GM19043 (cell line): ENCODE measurements at regions not wholly inside any gene's neighbourhood (a gene's known extent, or its start where the extent isn't known, plus 50 kb on each side); places are given as distances from the start of the nearest gene placed in this dataset.
A peak's percentile ranks its signal among the peaks of the same experiment; 100 is the strongest.

Experiments
- ATAC-seq: cut with Tn5 transposase; IDR thresholded peaks from one replicate; pipeline ENCODE4 v1.9.1; 2021; ENCODE audit warnings: low read depth; ENCODE audit not compliant: unreplicated experiment

- ATAC-seq = no peak
Observed at GRCh38 chr2:118363604-118364003, 275.3 kb downstream of the INSIG2 start.

- no peak for ATAC-seq
Observed at GRCh38 chr2:118356051-118356450, 267.8 kb downstream of the INSIG2 start.

- ATAC-seq = no peak
Observed at GRCh38 chr2:118351796-118352195, 263.5 kb downstream of the INSIG2 start.

GRCh38 chr2:118350621-118351020 lies 262.4 kb downstream of the INSIG2 start:
- no peak for ATAC-seq

- no peak for ATAC-seq
Observed at GRCh38 chr2:118349365-118349764, 261.1 kb downstream of the INSIG2 start.

GRCh38 chr2:118348380-118349034 lies 260.2 kb downstream of the INSIG2 start:
- ATAC-seq = no peak

GRCh38 chr2:118345465-118345864 lies 257.2 kb downstream of the INSIG2 start:
- no peak for ATAC-seq

GRCh38 chr2:118340103-118340502 lies 251.8 kb downstream of the INSIG2 start:
- ATAC-seq = no peak

GRCh38 chr2:118339386-118339785 lies 251.1 kb downstream of the INSIG2 start:
- no peak for ATAC-seq

- ATAC-seq = no peak
Observed at GRCh38 chr2:118333664-118334063, 245.4 kb downstream of the INSIG2 start.

GRCh38 chr2:118325321-118325955 lies 237.2 kb downstream of the INSIG2 start:
- no peak for ATAC-seq

GRCh38 chr2:118322406-118322805 lies 234.1 kb downstream of the INSIG2 start:
- no peak for ATAC-seq

- no peak for ATAC-seq
Observed at GRCh38 chr2:118321432-118322105, 233.3 kb downstream of the INSIG2 start.

GRCh38 chr2:118320658-118321057 lies 232.4 kb downstream of the INSIG2 start:
- no peak for ATAC-seq

GRCh38 chr2:118320196-118320595 lies 231.9 kb downstream of the INSIG2 start:
- no peak for ATAC-seq

- no peak for ATAC-seq
Observed at GRCh38 chr2:118319271-118319684, 231.0 kb downstream of the INSIG2 start.

GRCh38 chr2:118315606-118316005 lies 227.3 kb downstream of the INSIG2 start:
- ATAC-seq = no peak

- no peak for ATAC-seq
Observed at GRCh38 chr2:118312969-118313756, 224.9 kb downstream of the INSIG2 start.

GRCh38 chr2:118310681-118311429 lies 222.6 kb downstream of the INSIG2 start:
- ATAC-seq = no peak

GRCh38 chr2:118309946-118310680 lies 221.8 kb downstream of the INSIG2 start:
- peak; percentile 70 for ATAC-seq
